Neuronal stem cell (in vitro differentiated cells): ENCODE measurements at regions not wholly inside any gene's neighbourhood (a gene's known extent, or its start where the extent isn't known, plus 50 kb on each side); places are given as distances from the start of the nearest gene placed in this dataset.

Experiments used
- DNase-seq: peaks from one replicate; pipeline ENCODE4 v3.0.0-alpha.2; 2013; ENCODE audit warnings: low spot score
- H2AFZ ChIP-seq: one replicate; pipeline ENCODE4 v1.6.1; 2013; ENCODE audit warnings: mild to moderate bottlenecking, low read length, inconsistent platforms
- H2AK5ac ChIP-seq: 2 replicates; pipeline ENCODE4 v1.6.1; 2013; ENCODE audit warnings: low read depth, mild to moderate bottlenecking, inconsistent platforms, low read length, moderate library complexity, mixed read lengths
- H2BK120ac ChIP-seq: 2 replicates; pipeline ENCODE4 v1.6.1; 2013; ENCODE audit warnings: low read depth, mild to moderate bottlenecking, inconsistent platforms, low read length, moderate library complexity, mixed read lengths
- H2BK12ac ChIP-seq: one replicate; pipeline ENCODE4 v1.6.1; 2013; ENCODE audit warnings: low read length, inconsistent platforms
- H2BK15ac ChIP-seq: 2 replicates; pipeline ENCODE4 v1.6.1; 2013; ENCODE audit warnings: mild to moderate bottlenecking, low read length, inconsistent platforms, mixed read lengths
- H2BK5ac ChIP-seq: one replicate; pipeline ENCODE4 v1.6.1; 2013; ENCODE audit warnings: inconsistent platforms, mild to moderate bottlenecking, low read length, moderate library complexity
- H3K14ac ChIP-seq: one replicate; pipeline ENCODE4 v1.6.1; 2013; ENCODE audit warnings: low read length, inconsistent platforms
- H3K18ac ChIP-seq: 2 replicates; pipeline ENCODE4 v1.6.1; 2013; ENCODE audit warnings: low read length, inconsistent platforms
- H3K23ac ChIP-seq: 2 replicates; pipeline ENCODE4 v1.6.1; 2013; ENCODE audit warnings: low read depth, mild to moderate bottlenecking, mixed read lengths, low read length, inconsistent platforms; ENCODE audit not compliant: poor library complexity
- H3K27ac ChIP-seq: replicated peaks from 3 replicates; pipeline ENCODE4 v1.5.1; 2013; ENCODE audit warnings: low read length, inconsistent platforms
- H3K27me3 ChIP-seq, 3 experiments: 2 replicates each; pipeline ENCODE4 v1.6.1; 2013; ENCODE audit warnings: low read length in 3 of 3, mild to moderate bottlenecking in 2 of 3, inconsistent platforms in 1 of 3, low read depth in 1 of 3, mixed read lengths in 1 of 3, moderate library complexity in 1 of 3; ENCODE audit not compliant: control insufficient read depth in 3 of 3, insufficient read depth in 3 of 3
- H3K36me3 ChIP-seq, 2 donors: replicated peaks in 1 of 2; 2 replicates each; pipeline ENCODE4 v1.6.1; 2013; ENCODE audit warnings: low read length in 2 of 2; ENCODE audit not compliant: control insufficient read depth in 2 of 2, insufficient read depth in 2 of 2
- H3K4ac ChIP-seq: 2 replicates; pipeline ENCODE4 v1.6.1; 2013; ENCODE audit warnings: inconsistent platforms, mild to moderate bottlenecking, low read length, moderate library complexity
- H3K4me1 ChIP-seq, 2 donors: 1 replicate in 1 of 2; 2 replicates in 1 of 2; pipeline ENCODE4 v1.6.1; 2013; ENCODE audit warnings: low read length in 2 of 2, low read depth in 1 of 2; ENCODE audit not compliant: control insufficient read depth in 2 of 2, insufficient read depth in 1 of 2
- H3K4me2 ChIP-seq: one replicate; pipeline ENCODE4 v1.6.1; 2013; ENCODE audit warnings: mild to moderate bottlenecking, low read length, inconsistent platforms; ENCODE audit not compliant: insufficient read depth, poor library complexity, severe bottlenecking
- H3K4me3 ChIP-seq, 2 donors: 2 replicates each; pipeline ENCODE4 v1.5.1; 2013; ENCODE audit warnings: low read length in 2 of 2, mild to moderate bottlenecking in 2 of 2, inconsistent platforms in 1 of 2, moderate library complexity in 1 of 2
- H3K79me1 ChIP-seq: one replicate; pipeline ENCODE4 v1.6.1; 2013; ENCODE audit warnings: low read depth, mild to moderate bottlenecking, inconsistent platforms, low read length, moderate library complexity
- H3K9ac ChIP-seq: one replicate; pipeline ENCODE4 v1.6.1; 2013; ENCODE audit warnings: mild to moderate bottlenecking, low read depth, low read length, inconsistent platforms; ENCODE audit not compliant: poor library complexity
- H3K9me3 ChIP-seq, 2 donors: replicated peaks in 1 of 2; 2 replicates each; pipeline versions ENCODE3 to v1.6.1; 2013; ENCODE audit warnings: low read length in 2 of 2, mild to moderate bottlenecking in 2 of 2, inconsistent platforms in 1 of 2, low read depth in 1 of 2, mixed read lengths in 1 of 2, moderate library complexity in 1 of 2; ENCODE audit not compliant: control insufficient read depth in 2 of 2, insufficient read depth in 1 of 2
- H4K8ac ChIP-seq: one replicate; pipeline ENCODE4 v1.6.1; 2013; ENCODE audit warnings: low read depth, mild to moderate bottlenecking, inconsistent platforms, low read length, moderate library complexity
- H4K91ac ChIP-seq: one replicate; pipeline ENCODE4 v1.6.1; 2013; ENCODE audit warnings: low read length, low read depth, mild to moderate bottlenecking, inconsistent platforms; ENCODE audit not compliant: poor library complexity
- WGBS, 2 donors: extraction: QIAGEN DNeasy Blood & Tissue Kit; methylation state at CpG; one replicate each; pipeline ENCODE4 v1.1.7; 2013; ENCODE audit warnings: missing lambda C conversion rate in 2 of 2, mixed read lengths in 1 of 2; ENCODE audit not compliant: insufficient read length in 2 of 2, insufficient replicate concordance in 1 of 2; ENCODE audit errors: extremely low coverage in 2 of 2; 5-methylcytosine and 5-hydroxymethylcytosine counted together

DNA sequence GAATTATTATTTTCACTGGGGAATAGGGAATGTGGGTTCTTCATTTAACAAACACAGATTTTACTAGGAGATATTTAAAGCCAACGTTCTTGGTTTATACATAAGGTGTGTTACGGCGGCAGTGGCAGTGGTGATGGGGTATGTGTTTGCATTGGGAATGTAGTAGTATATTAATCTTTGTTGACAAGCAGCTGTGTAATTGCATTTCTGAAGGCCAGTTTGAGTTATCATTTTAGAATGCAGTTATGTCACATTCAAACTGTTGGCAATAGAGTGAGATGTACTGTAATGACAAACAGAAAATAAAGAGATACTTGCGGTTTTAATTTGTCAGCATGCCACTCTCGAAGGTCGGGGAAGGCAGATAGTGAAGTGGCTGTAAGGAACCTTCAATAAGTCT is 628.6 kb upstream of the POM121L12 start:
- H3K9me3 ChIP-seq: no peaks in the 10 kb centered on the region
- no CpG with 5 or more reads among the region's 6 CpGs for WGBS, 2 donors

GRCh38 chr7:52382731-52383130 is 652.7 kb upstream of the POM121L12 start:
- no peak overlapping the region for H2BK12ac ChIP-seq
- no peak overlapping the region for H4K91ac ChIP-seq
- H3K14ac ChIP-seq: no peak overlapping the region
- no peaks in the 10 kb centered on the region for H3K4me1 ChIP-seq
- H4K8ac ChIP-seq: no peak overlapping the region
- no peak overlapping the region for H3K4me2 ChIP-seq
- no peak overlapping the region for H2BK15ac ChIP-seq
- H3K36me3 ChIP-seq: no peaks in the 10 kb centered on the region
- H3K23ac ChIP-seq: no peak overlapping the region
- H2AK5ac ChIP-seq: no peak overlapping the region
- H2AFZ ChIP-seq: no peak overlapping the region
- H3K79me1 ChIP-seq: no peaks in the 10 kb centered on the region
- no peak overlapping the region for H2BK5ac ChIP-seq
- H3K4ac ChIP-seq: no peak overlapping the region
- no peak overlapping the region for H3K9ac ChIP-seq
- no peak overlapping the region for H3K27ac ChIP-seq
- DNase-seq: no peak
- no peaks in the 10 kb centered on the region for H3K27me3 ChIP-seq
- peaks cover 4 to 29% of the 10 kb centered on the region in 2 donors for H3K9me3 ChIP-seq
- WGBS, 2 donors: no CpG with 5 or more reads among the region's 3 CpGs
- no peak overlapping the region for H2BK120ac ChIP-seq
- H3K4me3 ChIP-seq: no peak overlapping the region
- no peak overlapping the region for H3K18ac ChIP-seq

More for the DNA sequence above, 628.6 kb upstream of the POM121L12 start:
- Histone ChIP-seq H3K27ac (no peak overlapping the region), H3K27me3 (no peaks in the 10 kb centered on the region), H3K23ac (no peak overlapping the region), H4K8ac (no peak overlapping the region), H4K91ac (no peak overlapping the region), H3K36me3 (no peaks in the 10 kb centered on the region), H3K4me2 (no peak overlapping the region), H2AFZ (no peak overlapping the region), H2BK15ac (no peak overlapping the region), H3K18ac (no peak overlapping the region), H3K4ac (no peak overlapping the region), H3K9ac (no peak overlapping the region), H3K4me3 (no peak overlapping the region), H3K4me1 (no peaks in the 10 kb centered on the region), H2AK5ac (no peak overlapping the region), H2BK120ac (no peak overlapping the region), H2BK12ac (no peak overlapping the region), H2BK5ac (no peak overlapping the region), H3K79me1 (no peaks in the 10 kb centered on the region), H3K14ac (no peak overlapping the region)
- DNase-seq: no peak

- Histone ChIP-seq H3K18ac (no peak overlapping the region), H3K9me3 (no peaks in the 10 kb centered on the region), H2BK5ac (no peak overlapping the region), H3K27me3 (no peaks in the 10 kb centered on the region), H3K4me1 (no peaks in the 10 kb centered on the region), H3K23ac (no peak overlapping the region), H2BK12ac (no peak overlapping the region), H4K91ac (no peak overlapping the region), H3K4ac (no peak overlapping the region), H3K4me3 (no peak overlapping the region), H3K9ac (no peak overlapping the region), H2AK5ac (no peak overlapping the region), H4K8ac (no peak overlapping the region), H3K4me2 (no peak overlapping the region), H3K27ac (no peak overlapping the region), H2BK120ac (no peak overlapping the region), H3K14ac (no peak overlapping the region), H3K79me1 (no peaks in the 10 kb centered on the region), H3K36me3 (no peaks in the 10 kb centered on the region), H2AFZ (no peak overlapping the region), H2BK15ac (no peak overlapping the region)
- DNase-seq: no peak
- no CpG with 5 or more reads among the region's 4 CpGs for WGBS, 2 donors
Observed at GRCh38 chr7:52369922-52370321, 665.5 kb upstream of the POM121L12 start.

- no peak overlapping the region for H2BK120ac ChIP-seq
- no peak overlapping the region for H2AFZ ChIP-seq
- no peak overlapping the region for H2BK5ac ChIP-seq
- no peaks in the 10 kb centered on the region for H3K27me3 ChIP-seq
- H2BK12ac ChIP-seq: no peak overlapping the region
- no peak overlapping the region for H4K8ac ChIP-seq
- H3K23ac ChIP-seq: no peak overlapping the region
- H3K4me3 ChIP-seq: no peak overlapping the region
- no peak overlapping the region for H3K14ac ChIP-seq
- no peak overlapping the region for H3K9ac ChIP-seq
- no peaks in the 10 kb centered on the region for H3K36me3 ChIP-seq
- H2BK15ac ChIP-seq: no peak overlapping the region
- H3K27ac ChIP-seq: no peak overlapping the region
- no peak overlapping the region for H2AK5ac ChIP-seq
- H3K9me3 ChIP-seq: no peaks in the 10 kb centered on the region
- no peaks in the 10 kb centered on the region for H3K79me1 ChIP-seq
- H3K18ac ChIP-seq: no peak overlapping the region
- H3K4me2 ChIP-seq: no peak overlapping the region
- no peak for DNase-seq
- no peaks in the 10 kb centered on the region for H3K4me1 ChIP-seq
- no peak overlapping the region for H4K91ac ChIP-seq
- H3K4ac ChIP-seq: no peak overlapping the region
Observed at GRCh38 chr7:52365349-52365748, 670.1 kb upstream of the POM121L12 start.
